ENCODE measurements at regions not wholly inside any gene's neighbourhood (a gene's known extent, or its start where the extent isn't known, plus 50 kb on each side); places are given as distances from the start of the nearest gene placed in this dataset.

- TF ChIP-seq CTCF (IDR thresholded peaks at IDR 0.05) (no peak), POLR2AphosphoS5 (IDR thresholded peaks at IDR 0.05; ENCODE audit: low read depth, low read length) (no peak), EZH2phosphoT487 (IDR thresholded peaks at IDR 0.05; ENCODE audit: borderline replicate concordance, low read depth) (no peak), JUND (IDR thresholded peaks at IDR 0.05) (no peak), FOXM1 (IDR thresholded peaks at IDR 0.05; ENCODE audit: low read depth) (no peak), PBX3 (IDR thresholded peaks at IDR 0.05) (no peak), RAD21 (IDR thresholded peaks at IDR 0.05; ENCODE audit: low read length) (no peak), MEF2A (IDR thresholded peaks at IDR 0.05; ENCODE audit: borderline replicate concordance, low read depth) (no peak), TCF12 (IDR thresholded peaks at IDR 0.05) (no peak), RCOR1 (IDR thresholded peaks at IDR 0.05; ENCODE audit: low read length) (no peak), SMC3 (IDR thresholded peaks at IDR 0.05; ENCODE audit: low read depth, low read length) (no peak), FOXJ3 (CRISPR knock-in tag; IDR thresholded peaks at IDR 0.05) (no peak), YY1 (IDR thresholded peaks at IDR 0.05; ENCODE audit: low read depth) (no peak), NRF1 (IDR thresholded peaks at IDR 0.05; ENCODE audit: low read depth, low read length) (no peak)
These were observed 179.8 kb downstream of the MEX3B start for GRCh38 chr15:81865850-81866537.
